Adrenal gland (tissue), 9 donors: ENCODE measurements at regions not wholly inside any gene's neighbourhood (a gene's known extent, or its start where the extent isn't known, plus 50 kb on each side); places are given as distances from the start of the nearest gene placed in this dataset.

Source experiments
- DNase-seq, 7 donors: peaks; one replicate each; pipeline ENCODE4 v3.0.0-alpha.2; 2019 to 2020
- H3K27ac ChIP-seq, 5 donors: fragments of 200-600 bp; sonication (generic) in 4 of 5; 1 replicate in 3 of 5; 2 replicates in 2 of 5; pipeline versions ENCODE4 v1.5.1 to v1.8.0; 2016 to 2020; ENCODE audit warnings: mild to moderate bottlenecking in 1 of 5
- H3K27me3 ChIP-seq: fragments of 200-600 bp; 2 replicates; pipeline ENCODE4 v1.8.0; 2021
- H3K36me3 ChIP-seq, 2 donors: fragments of 200-600 bp; replicated peaks in 1 of 2; 1 replicate in 1 of 2; 2 replicates in 1 of 2; pipeline versions ENCODE4 v1.5.1 to v1.8.0; 2018 to 2022
- H3K4me1 ChIP-seq, 2 donors: fragments of 200-600 bp; replicated peaks in 1 of 2; 1 replicate in 1 of 2; 2 replicates in 1 of 2; pipeline versions ENCODE4 v1.5.1 to v1.8.0; 2018 to 2021
- H3K4me3 ChIP-seq, 4 donors: fragments of 200-600 bp; sonication (generic) in 3 of 4; one replicate each; pipeline ENCODE4 v1.5.1; 2016 to 2018
- H3K9me3 ChIP-seq, 3 donors: fragments of 200-600 bp; sonication (generic) in 1 of 3; replicated peaks in 1 of 3; 1 replicate in 2 of 3; 2 replicates in 1 of 3; pipeline versions ENCODE4 v1.5.1 to v1.8.0; 2016 to 2021
- CTCF ChIP-seq, 6 experiments: fragments of 450-650 bp in 4 of 6; fragments of 200-600 bp in 2 of 6; sonication (generic) in 1 of 6; IDR thresholded peaks; 1 replicate in 5 of 6; 2 replicates in 1 of 6; pipeline versions ENCODE4 v1.5.1 to v1.8.0; 2016 to 2021; ENCODE audit warnings: antibody characterized with exemption in 6 of 6, mild to moderate bottlenecking in 2 of 6, moderate library complexity in 1 of 6
- POLR2A ChIP-seq, 2 donors: fragments of 450-650 bp; IDR thresholded peaks; one replicate each; pipeline ENCODE4 v1.6.1; 2017; ENCODE audit warnings: antibody characterized with exemption in 2 of 2, mild to moderate bottlenecking in 2 of 2, moderate library complexity in 1 of 2
- WGBS, 4 donors: extraction: QIAGEN DNeasy Blood & Tissue Kit in 2 of 4; methylation state at CpG; one replicate each; pipeline versions ENCODE4 v1.1.5 to v1.1.7; 2013 to 2017; 5-methylcytosine and 5-hydroxymethylcytosine counted together
- intact Hi-C, 2 donors: fragments of 100-400 bp; cut with DNase I; formaldehyde crosslinking; loops; one replicate each; pipeline versions ENCODE4 v1.14.1 to v1.15.0; 2022 to 2023
- donor health status: healthy with polysubstance abuse.
- donor health status: Bipolar disorder and iron deficiency.
- donor health status: DM: yes; HTN: yes; CAD: no.
- donor health status: DM: no; HTN: no; CAD: no.
- donor health status: DM: no; HTN: no; CAD: no.

- no peak for DNase-seq
- H3K27ac ChIP-seq: no peak overlapping the region
- H3K4me3 ChIP-seq: no peak overlapping the region
- peaks cover 4 to 5% of the 10 kb centered on the region in 2 donors for H3K4me1 ChIP-seq
- intact Hi-C loops: no loop called here
- H3K27me3 ChIP-seq: no peaks in the 10 kb centered on the region
- TF ChIP-seq POLR2A (IDR thresholded peaks at IDR 0.05) (no peak), CTCF (IDR thresholded peaks at IDR 0.05) (no peak)
- no peaks in the 10 kb centered on the region for H3K36me3 ChIP-seq
- H3K9me3 ChIP-seq: no peaks in the 10 kb centered on the region
Observed at GRCh38 chr2:144225076-144225475, 294.8 kb downstream of the ZEB2 start.

- Histone ChIP-seq H3K9me3 (no peaks in the 10 kb centered on the region), H3K27ac (no peak overlapping the region), H3K27me3 (no peaks in the 10 kb centered on the region), H3K36me3 (no peaks in the 10 kb centered on the region), H3K4me1 (peaks cover 8% of the 10 kb centered on the region in 2 donors), H3K4me3 (no peak overlapping the region)
- DNase-seq: no peak
- TF ChIP-seq CTCF (IDR thresholded peaks at IDR 0.05) (no peak), POLR2A (IDR thresholded peaks at IDR 0.05) (no peak)
- intact Hi-C loops: no loop called here
- 93 to 99% (median 97%) methylated on average over 3 of the region's 3 CpGs for WGBS, 4 donors
Observed at GRCh38 chr2:144224472-144224871, 295.4 kb downstream of the ZEB2 start.

GRCh38 chr2:144219979-144220378 is 299.9 kb downstream of the ZEB2 start:
- no peak for TF ChIP-seq CTCF (IDR thresholded peaks at IDR 0.05)
- TF ChIP-seq POLR2A (IDR thresholded peaks at IDR 0.05): no peak
- Histone ChIP-seq H3K27ac (no peak overlapping the region), H3K36me3 (no peaks in the 10 kb centered on the region), H3K4me1 (peaks cover 8% of the 10 kb centered on the region in 2 donors), H3K27me3 (no peaks in the 10 kb centered on the region), H3K4me3 (no peak overlapping the region), H3K9me3 (no peaks in the 10 kb centered on the region)
- 81 to 90% (median 85%) methylated on average over 1 of the region's 1 CpG for WGBS, 4 donors
- no peak for DNase-seq
- intact Hi-C loops: no loop called here

GRCh38 chr2:144217853-144218633 is 301.9 kb downstream of the ZEB2 start:
- Histone ChIP-seq H3K27me3 (no peaks in the 10 kb centered on the region), H3K27ac (no peak overlapping the region), H3K36me3 (no peaks in the 10 kb centered on the region), H3K9me3 (no peaks in the 10 kb centered on the region), H3K4me3 (no peak overlapping the region), H3K4me1 (peaks cover 8% of the 10 kb centered on the region in 2 donors)
- TF ChIP-seq POLR2A (IDR thresholded peaks at IDR 0.05) (no peak), CTCF (IDR thresholded peaks at IDR 0.05) (no peak)
- WGBS, 4 donors: 92 to 97% (median 93%) methylated on average over 5 of the region's 5 CpGs
- intact Hi-C loops: no loop called here
- no peak for DNase-seq
